Activated T-cell treated with anti-CD3 and anti-CD28 coated beads, Interleukin-2, amount 50 U/mL, for 1 hour (primary cell): ENCODE measurements at regions not wholly inside any gene's neighbourhood (a gene's known extent, or its start where the extent isn't known, plus 50 kb on each side); places are given as distances from the start of the nearest gene placed in this dataset.

Source experiments
- DNase-seq: peaks from one replicate; pipeline ENCODE4 v3.0.0-alpha.2; 2020

GRCh38 chr10:21078410-21079329, 181.6 kb upstream of the NEBL start:
- no peak for DNase-seq

GRCh38 chr10:21077681-21078080, 180.6 kb upstream of the NEBL start:
- DNase-seq: no peak

- no peak for DNase-seq
These were observed 179.3 kb upstream of the NEBL start for GRCh38 chr10:21076381-21076780.

GRCh38 chr10:21075880-21076279, 178.8 kb upstream of the NEBL start:
- no peak for DNase-seq

GRCh38 chr10:21071001-21071673, 174.0 kb upstream of the NEBL start:
- no peak for DNase-seq

GRCh38 chr10:21069929-21070700, 173.0 kb upstream of the NEBL start:
- DNase-seq: no peak

- DNase-seq: no peak
These were observed 172.2 kb upstream of the NEBL start for GRCh38 chr10:21069278-21069677.

GRCh38 chr10:21068026-21068656, 171.0 kb upstream of the NEBL start:
- DNase-seq: no peak

- DNase-seq: no peak
These were observed 168.6 kb upstream of the NEBL start for GRCh38 chr10:21065621-21066248.

GRCh38 chr10:21061982-21062381, 164.9 kb upstream of the NEBL start:
- DNase-seq: no peak

GRCh38 chr10:21061184-21061583, 164.1 kb upstream of the NEBL start:
- DNase-seq: no peak

- DNase-seq: no peak
These were observed 163.5 kb upstream of the NEBL start for GRCh38 chr10:21060626-21061025.

- DNase-seq: no peak
These were observed 160.9 kb upstream of the NEBL start for GRCh38 chr10:21057989-21058388.

GRCh38 chr10:21057436-21057835, 160.3 kb upstream of the NEBL start:
- DNase-seq: no peak

- no peak for DNase-seq
These were observed 159.3 kb upstream of the NEBL start for GRCh38 chr10:21056461-21056860.

- no peak for DNase-seq
These were observed 158.4 kb upstream of the NEBL start for GRCh38 chr10:21055339-21056135.

- no peak for DNase-seq
These were observed 157.0 kb upstream of the NEBL start for GRCh38 chr10:21053953-21054690.

- no peak for DNase-seq
These were observed 155.6 kb upstream of the NEBL start for GRCh38 chr10:21052709-21053104.

GRCh38 chr10:21052072-21052708, 155.1 kb upstream of the NEBL start:
- DNase-seq: no peak

GRCh38 chr10:21049482-21049881, 152.4 kb upstream of the NEBL start:
- DNase-seq: no peak
